Small intestine (tissue), 7 donors: ENCODE measurements at regions not wholly inside any gene's neighbourhood (a gene's known extent, or its start where the extent isn't known, plus 50 kb on each side); places are given as distances from the start of the nearest gene placed in this dataset.

Experiments
- DNase-seq, 2 donors: peaks; one replicate each; pipeline versions ENCODE4 v3.0.0 to v3.0.0-alpha.2; 2013
- FAIRE-seq: peaks from 2 replicates; lab custom pipeline; 2012; peaks lifted over from hg19 to GRCh38; lab: Jason Lieb, UNC
- H3K27ac ChIP-seq, 3 donors: one replicate each; pipeline ENCODE4 v1.5.1; 2013; ENCODE audit warnings: low read length in 2 of 3, mild to moderate bottlenecking in 2 of 3, control low read depth in 1 of 3, inconsistent platforms in 1 of 3, low read depth in 1 of 3, moderate library complexity in 1 of 3
- H3K27me3 ChIP-seq, 3 donors: one replicate each; pipeline ENCODE4 v1.6.1; 2013; ENCODE audit warnings: low read length in 3 of 3, inconsistent platforms in 1 of 3; ENCODE audit not compliant: control insufficient read depth in 3 of 3, insufficient read depth in 3 of 3
- H3K36me3 ChIP-seq, 3 donors: one replicate each; pipeline ENCODE4 v1.6.1; 2013; ENCODE audit warnings: low read length in 3 of 3, inconsistent platforms in 1 of 3, low read depth in 1 of 3, mild to moderate bottlenecking in 1 of 3, moderate library complexity in 1 of 3; ENCODE audit not compliant: control insufficient read depth in 3 of 3, insufficient read depth in 2 of 3
- H3K4me1 ChIP-seq, 3 donors: one replicate each; pipeline ENCODE4 v1.6.1; 2013; ENCODE audit warnings: low read length in 2 of 3, inconsistent platforms in 1 of 3, low read depth in 1 of 3, mild to moderate bottlenecking in 1 of 3, moderate library complexity in 1 of 3; ENCODE audit not compliant: control insufficient read depth in 3 of 3, insufficient read depth in 2 of 3
- H3K4me3 ChIP-seq, 3 donors: one replicate each; pipeline ENCODE4 v1.5.1; 2013; ENCODE audit warnings: low read length in 3 of 3, control low read depth in 1 of 3, inconsistent platforms in 1 of 3, low read depth in 1 of 3, mild to moderate bottlenecking in 1 of 3, moderate library complexity in 1 of 3
- H3K9me3 ChIP-seq, 2 donors: one replicate each; pipeline ENCODE4 v1.6.1; 2013; ENCODE audit warnings: low read depth in 1 of 2, low read length in 1 of 2; ENCODE audit not compliant: control insufficient read depth in 2 of 2, insufficient read depth in 1 of 2
- WGBS, 3 donors: extraction: QIAGEN DNeasy Blood & Tissue Kit; methylation state at CpG; one replicate each; pipeline ENCODE4 v1.1.7; 2013; 5-methylcytosine and 5-hydroxymethylcytosine counted together
- donor health status: healthy with polysubstance abuse.
- donor health status: control.
- donor health status: control.
- donor health status: Bipolar disorder and iron deficiency.
- donor health status: healthy.

DNA sequence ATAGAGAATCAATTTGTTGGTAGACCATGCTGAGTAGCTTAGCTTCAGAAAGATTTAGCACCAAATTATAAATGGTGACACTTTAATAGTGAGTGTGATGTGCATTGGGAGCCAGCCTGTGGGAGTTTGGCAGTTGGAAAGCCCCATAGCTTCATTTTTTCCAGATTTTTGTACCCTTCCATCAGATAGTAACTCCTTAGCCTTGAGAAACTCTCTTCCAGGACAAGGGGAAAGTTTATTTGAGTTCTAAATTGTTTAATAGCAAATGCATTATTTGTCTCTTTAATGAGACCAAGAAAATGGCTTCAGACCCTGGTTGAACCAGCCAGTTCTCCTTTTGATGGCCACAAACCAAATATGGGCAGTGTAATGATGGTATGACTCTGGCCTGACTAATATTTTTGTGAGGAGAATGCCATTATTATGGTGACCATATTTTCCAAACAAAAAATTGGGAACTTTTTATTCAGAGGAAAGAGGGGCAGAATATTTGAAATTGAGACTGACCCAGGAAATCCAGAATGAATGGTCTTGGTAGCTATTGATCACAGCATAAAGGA is 49.8 kb downstream of the PLCE1 start:
- H3K4me3 ChIP-seq: no peak overlapping the region
- no peak overlapping the region for H3K27ac ChIP-seq
- no peaks in the 10 kb centered on the region for H3K27me3 ChIP-seq
- no peaks in the 10 kb centered on the region for H3K9me3 ChIP-seq
- DNase-seq (no peak), FAIRE-seq (no peak)
- peaks cover 1 to 11% (median 11%) of the 10 kb centered on the region in 3 donors for H3K4me1 ChIP-seq
- peaks cover 0 to 18% (median 0%) of the 10 kb centered on the region in 3 donors for H3K36me3 ChIP-seq

- H3K4me1 ChIP-seq: peaks cover 1 to 11% (median 8%) of the 10 kb centered on the region in 3 donors
- no peak for FAIRE-seq
- no peaks in the 10 kb centered on the region for H3K27me3 ChIP-seq
- no peak overlapping the region for H3K27ac ChIP-seq
- H3K9me3 ChIP-seq: no peaks in the 10 kb centered on the region
- peaks cover 0 to 13% (median 0%) of the 10 kb centered on the region in 3 donors for H3K36me3 ChIP-seq
- 21 to 38% (median 32%) methylated on average over 1 of the region's 1 CpG for WGBS, 3 donors
- H3K4me3 ChIP-seq: no peak overlapping the region
- no peak for DNase-seq
These were observed 52.4 kb downstream of the PLCE1 start for GRCh38 chr10:94046098-94046497.

GRCh38 chr10:94047293-94047692 is 53.6 kb downstream of the PLCE1 start:
- no peak overlapping the region for H3K27ac ChIP-seq
- peaks cover 0 to 3% (median 3%) of the 10 kb centered on the region in 3 donors for H3K4me1 ChIP-seq
- H3K27me3 ChIP-seq: no peaks in the 10 kb centered on the region
- no peak for DNase-seq
- no peak overlapping the region for H3K4me3 ChIP-seq
- H3K36me3 ChIP-seq: peaks cover 0 to 8% (median 0%) of the 10 kb centered on the region in 3 donors
- 76 to 84% (median 78%) methylated on average over 3 of the region's 3 CpGs for WGBS, 3 donors
- H3K9me3 ChIP-seq: no peaks in the 10 kb centered on the region
- no peak for FAIRE-seq

DNA sequence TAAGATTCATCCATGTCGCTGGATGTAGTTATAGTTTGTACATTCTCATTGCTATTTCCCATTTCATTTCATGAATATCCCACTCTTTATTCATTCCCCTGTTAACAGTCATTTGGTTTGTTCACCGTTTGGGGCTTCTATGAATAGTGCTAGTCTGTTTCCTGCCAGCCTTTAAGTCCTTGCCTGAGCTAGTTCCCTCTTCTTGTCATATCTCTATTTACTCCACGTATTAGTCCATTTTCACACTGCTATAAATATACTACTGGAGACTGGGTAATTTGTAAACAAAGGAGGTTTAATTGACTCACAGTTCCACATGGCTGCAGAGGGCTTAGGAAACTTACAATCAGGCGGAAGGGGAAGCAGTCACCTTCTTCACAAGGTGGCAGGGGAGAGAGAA is 56.2 kb downstream of the PLCE1 start:
- Histone ChIP-seq H3K4me1 (no peaks in the 10 kb centered on the region), H3K9me3 (no peaks in the 10 kb centered on the region), H3K4me3 (no peak overlapping the region), H3K27me3 (no peaks in the 10 kb centered on the region), H3K36me3 (peaks cover 0 to 4% (median 0%) of the 10 kb centered on the region in 3 donors), H3K27ac (no peak overlapping the region)
- no peak for DNase-seq
- 62 to 82% (median 64%) methylated on average over 4 of the region's 4 CpGs for WGBS, 3 donors
- FAIRE-seq: no peak

GRCh38 chr10:94052281-94052680 is 58.5 kb downstream of the PLCE1 start:
- FAIRE-seq (no peak), DNase-seq (no peak)
- WGBS, 3 donors: 91 to 95% (median 94%) methylated on average over 1 of the region's 1 CpG
- Histone ChIP-seq H3K27ac (no peak overlapping the region), H3K4me3 (no peak overlapping the region), H3K27me3 (no peaks in the 10 kb centered on the region), H3K4me1 (no peaks in the 10 kb centered on the region), H3K9me3 (no peaks in the 10 kb centered on the region), H3K36me3 (no peaks in the 10 kb centered on the region)

GRCh38 chr10:94052866-94053791 is 59.4 kb downstream of the PLCE1 start:
- Histone ChIP-seq H3K27ac (no peak overlapping the region), H3K27me3 (no peaks in the 10 kb centered on the region), H3K9me3 (no peaks in the 10 kb centered on the region), H3K4me1 (no peaks in the 10 kb centered on the region), H3K36me3 (no peaks in the 10 kb centered on the region), H3K4me3 (no peak overlapping the region)
- 83 to 92% (median 92%) methylated on average over 11 of the region's 11 CpGs for WGBS, 3 donors
- no peak for FAIRE-seq
- DNase-seq: no peak

DNA sequence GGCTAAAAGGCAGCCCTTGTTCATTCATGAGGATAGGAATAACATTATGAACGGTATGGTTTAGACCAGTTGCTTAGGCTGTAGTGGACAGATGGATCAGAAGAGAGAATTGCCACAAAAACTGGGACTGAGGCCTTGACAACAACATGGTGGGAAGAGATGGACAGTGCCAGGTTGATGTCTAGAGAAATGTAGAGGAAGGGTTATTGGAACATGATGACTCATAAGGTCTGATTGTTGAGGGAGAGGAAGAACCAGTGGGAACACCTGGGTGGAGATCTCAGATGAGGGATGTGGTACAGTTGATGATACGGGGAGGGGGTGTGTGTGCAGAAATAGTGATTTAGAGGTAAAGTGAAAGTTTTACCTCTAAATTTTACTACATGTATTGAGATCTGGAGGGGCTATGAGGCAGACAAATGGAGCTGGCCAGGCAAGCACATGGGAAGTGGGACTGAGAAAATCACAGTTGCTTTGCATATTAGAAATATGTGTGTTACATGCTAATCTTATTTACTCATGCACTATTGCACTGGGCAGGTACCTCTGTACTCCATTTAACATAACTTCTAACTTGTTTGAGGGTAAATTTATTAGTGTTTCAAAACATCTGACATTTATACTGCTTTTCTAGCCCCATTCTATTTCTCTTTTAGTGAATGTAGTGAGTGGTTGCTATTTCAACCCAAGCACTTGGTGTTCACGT is 65.6 kb downstream of the PLCE1 start:
- H3K27ac ChIP-seq: no peak overlapping the region
- DNase-seq (no peak), FAIRE-seq (no peak)
- H3K4me1 ChIP-seq: peaks cover 0 to 6% (median 0%) of the 10 kb centered on the region in 3 donors
- H3K9me3 ChIP-seq: no peaks in the 10 kb centered on the region
- H3K36me3 ChIP-seq: no peaks in the 10 kb centered on the region
- 82 to 91% (median 86%) methylated on average over 3 of the region's 3 CpGs for WGBS, 3 donors
- H3K4me3 ChIP-seq: no peak overlapping the region
- no peaks in the 10 kb centered on the region for H3K27me3 ChIP-seq

GRCh38 chr10:94061026-94061425 is 67.3 kb downstream of the PLCE1 start:
- H3K9me3 ChIP-seq: no peaks in the 10 kb centered on the region
- H3K4me1 ChIP-seq: peaks cover 2 to 21% (median 8%) of the 10 kb centered on the region in 3 donors
- H3K36me3 ChIP-seq: no peaks in the 10 kb centered on the region
- DNase-seq: peak in 1 of 2 donors; percentile 30
- no peaks in the 10 kb centered on the region for H3K27me3 ChIP-seq
- peak overlapping the region in 1 of 3 donors; percentile 34 for H3K27ac ChIP-seq
- 90 to 94% (median 93%) methylated on average over 2 of the region's 2 CpGs for WGBS, 3 donors
- FAIRE-seq: no peak
- no peak overlapping the region for H3K4me3 ChIP-seq
